ENCODE measurements at regions not wholly inside any gene's neighbourhood (a gene's known extent, or its start where the extent isn't known, plus 50 kb on each side); places are given as distances from the start of the nearest gene placed in this dataset.

DNA sequence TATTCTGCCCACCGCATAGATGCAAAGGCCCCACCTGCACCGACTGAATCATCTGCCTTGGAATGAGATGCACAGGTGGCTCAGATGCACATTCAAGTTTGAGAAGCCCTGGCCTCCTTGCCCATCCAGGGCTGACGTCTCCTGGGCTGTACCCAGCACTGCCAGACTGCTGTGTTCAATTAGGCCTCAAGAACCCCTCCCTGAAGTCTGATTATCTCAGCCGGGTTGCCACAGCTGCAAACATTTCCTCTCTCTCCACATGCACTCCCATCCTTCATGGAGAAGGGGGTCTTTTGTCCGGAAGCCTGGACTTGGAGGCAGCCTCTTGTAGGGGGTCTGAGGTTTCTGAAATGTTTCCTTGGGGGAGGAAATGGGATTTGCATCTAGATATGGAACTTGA, 459.4 kb upstream of the PROK2 start:
- TF ChIP-seq, protein P1, sequence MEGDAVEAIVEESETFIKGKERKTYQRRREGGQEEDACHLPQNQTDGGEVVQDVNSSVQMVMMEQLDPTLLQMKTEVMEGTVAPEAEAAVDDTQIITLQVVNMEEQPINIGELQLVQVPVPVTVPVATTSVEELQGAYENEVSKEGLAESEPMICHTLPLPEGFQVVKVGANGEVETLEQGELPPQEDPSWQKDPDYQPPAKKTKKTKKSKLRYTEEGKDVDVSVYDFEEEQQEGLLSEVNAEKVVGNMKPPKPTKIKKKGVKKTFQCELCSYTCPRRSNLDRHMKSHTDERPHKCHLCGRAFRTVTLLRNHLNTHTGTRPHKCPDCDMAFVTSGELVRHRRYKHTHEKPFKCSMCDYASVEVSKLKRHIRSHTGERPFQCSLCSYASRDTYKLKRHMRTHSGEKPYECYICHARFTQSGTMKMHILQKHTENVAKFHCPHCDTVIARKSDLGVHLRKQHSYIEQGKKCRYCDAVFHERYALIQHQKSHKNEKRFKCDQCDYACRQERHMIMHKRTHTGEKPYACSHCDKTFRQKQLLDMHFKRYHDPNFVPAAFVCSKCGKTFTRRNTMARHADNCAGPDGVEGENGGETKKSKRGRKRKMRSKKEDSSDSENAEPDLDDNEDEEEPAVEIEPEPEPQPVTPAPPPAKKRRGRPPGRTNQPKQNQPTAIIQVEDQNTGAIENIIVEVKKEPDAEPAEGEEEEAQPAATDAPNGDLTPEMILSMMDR (IDR thresholded peaks at IDR 0.05) = no peak
- TF ChIP-seq POLR2A (IDR thresholded peaks at IDR 0.05) = no peak
